GM21825 (cell line): ENCODE measurements at regions not wholly inside any gene's neighbourhood (a gene's known extent, or its start where the extent isn't known, plus 50 kb on each side); places are given as distances from the start of the nearest gene placed in this dataset.
"Not testable (repeated sequence)": the region's sequence is repeated elsewhere in the genome, so short reads cannot be mapped to it uniquely, and the experiment has no call there.

ENCODE experiments used
- ATAC-seq: cut with Tn5 transposase; IDR thresholded peaks from one replicate; pipeline ENCODE4 v1.9.1; 2021; ENCODE audit warnings: mild to moderate bottlenecking, moderate library complexity; ENCODE audit not compliant: unreplicated experiment

DNA sequence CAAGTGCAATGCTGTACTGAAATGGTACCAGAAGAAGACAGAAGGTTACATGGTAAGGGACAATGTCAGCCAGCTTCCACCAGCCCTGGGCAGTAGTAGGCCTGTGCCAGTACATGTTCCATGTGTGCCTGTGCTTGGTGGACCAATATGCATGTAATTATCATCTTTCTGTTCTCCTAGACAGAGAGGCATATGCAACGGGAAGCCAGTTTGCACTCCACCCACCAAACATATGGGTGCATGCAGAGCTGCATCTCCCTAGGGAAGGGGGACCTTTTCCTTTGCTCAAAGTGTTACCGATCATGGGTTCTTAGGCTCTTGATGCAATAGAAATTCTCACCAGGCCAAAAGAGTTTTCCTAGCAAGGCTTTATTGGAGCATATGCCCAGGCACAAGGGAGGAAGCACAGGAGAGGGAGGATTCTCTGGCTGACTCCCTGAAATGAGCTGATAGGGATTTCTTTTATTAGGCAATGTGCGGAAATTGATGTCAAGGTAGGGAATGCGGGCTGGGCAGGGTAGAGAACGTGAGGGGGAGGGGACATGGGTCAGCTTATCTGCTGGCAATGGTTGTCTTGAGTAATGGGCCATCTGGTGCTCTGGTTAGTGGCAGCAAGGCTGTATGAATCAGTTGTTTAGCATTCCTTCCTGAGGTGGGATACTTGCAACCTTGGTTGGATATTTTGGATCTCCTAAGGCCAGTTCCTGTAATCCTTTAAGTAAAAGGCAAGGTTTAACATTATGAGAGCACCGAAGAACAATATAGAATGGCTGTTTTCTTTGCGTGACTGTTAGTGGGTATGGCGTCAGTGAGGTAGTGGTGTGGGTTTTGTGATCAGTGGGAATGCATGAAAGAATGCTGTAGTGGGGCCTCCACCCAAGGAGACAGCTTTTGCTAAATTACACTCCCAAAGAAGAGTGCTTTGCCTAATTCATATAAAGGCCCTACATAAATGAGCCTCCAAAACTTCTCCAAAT, 102.5 kb downstream of the CDRT15L2 start:
- ATAC-seq = not testable (repeated sequence)

- ATAC-seq = not testable (repeated sequence)
Measured at GRCh38 chr17:20683651-20684229, 104.2 kb downstream of the CDRT15L2 start.

- ATAC-seq = not testable (repeated sequence)
Measured at GRCh38 chr17:20684975-20685374, 105.5 kb downstream of the CDRT15L2 start.

- ATAC-seq = not testable (repeated sequence)
Measured at GRCh38 chr17:20687584-20687983, 108.1 kb downstream of the CDRT15L2 start.

GRCh38 chr17:20689170-20689749, 109.7 kb downstream of the CDRT15L2 start:
- not testable (repeated sequence) for ATAC-seq

DNA sequence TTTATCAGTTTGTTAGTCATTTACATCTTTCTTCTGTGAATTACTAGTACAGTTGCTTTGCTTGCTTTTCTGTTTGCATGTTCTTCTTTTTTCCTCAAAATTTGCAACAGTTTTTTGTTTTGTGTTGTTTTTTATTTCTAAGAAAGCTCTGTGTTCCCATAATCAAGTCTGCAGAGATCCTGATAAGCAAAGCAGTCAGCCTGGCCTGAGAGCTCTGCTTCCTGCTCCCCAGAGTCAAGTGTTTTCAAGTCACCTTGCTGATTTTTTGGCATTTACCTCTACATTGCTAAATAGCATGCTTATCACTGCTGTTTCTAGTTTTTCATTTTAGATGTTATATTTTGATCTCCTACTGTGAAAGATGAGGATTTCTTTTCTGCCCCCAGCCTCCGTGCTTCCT, 113.2 kb downstream of the CDRT15L2 start:
- ATAC-seq = not testable (repeated sequence)

DNA sequence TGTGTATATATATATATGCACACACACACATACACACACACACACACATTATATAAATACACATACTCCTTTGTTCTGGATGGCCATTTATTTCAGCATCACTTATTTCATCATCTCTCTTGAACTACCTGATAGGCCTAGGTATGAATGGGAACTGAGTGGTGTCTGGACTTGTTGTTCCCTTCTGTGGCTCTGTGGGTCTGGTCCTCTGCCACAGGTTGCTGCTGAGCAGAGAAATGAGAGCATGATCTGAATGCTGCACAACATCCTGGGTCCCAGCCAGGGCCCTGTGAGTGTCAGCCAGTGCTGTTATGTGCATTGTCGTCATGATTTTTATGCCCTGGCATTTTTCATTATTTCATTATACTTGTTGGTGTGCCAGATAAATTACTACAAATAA, 116.3 kb downstream of the CDRT15L2 start:
- ATAC-seq = not testable (repeated sequence)

- peak; percentile 97 for ATAC-seq
Measured at GRCh38 chr17:20698463-20699206, 119.1 kb downstream of the CDRT15L2 start.

DNA sequence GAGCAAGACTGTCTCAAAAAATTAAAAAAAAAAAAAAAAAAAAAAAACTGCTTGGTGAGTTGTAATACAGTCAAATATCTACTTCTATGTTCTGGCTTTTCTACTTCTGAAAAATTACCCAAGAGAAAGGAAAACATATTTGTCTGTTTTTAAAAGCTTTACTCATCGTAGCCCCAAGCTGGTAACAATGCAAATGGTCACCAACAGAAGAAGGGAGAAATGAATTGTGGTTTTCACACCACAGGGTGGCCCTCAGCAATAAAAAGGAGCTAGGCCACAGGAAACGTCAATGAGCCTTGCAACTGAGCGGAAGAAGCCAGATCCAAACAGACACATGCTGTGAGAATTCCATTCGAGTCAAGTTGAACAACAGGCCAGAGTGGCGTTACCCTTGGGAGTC, 121.0 kb downstream of the CDRT15L2 start:
- not testable (repeated sequence) for ATAC-seq

- not testable (repeated sequence) for ATAC-seq
Measured at GRCh38 chr17:20701366-20701765, 121.8 kb downstream of the CDRT15L2 start.

- ATAC-seq = no peak
Measured at GRCh38 chr17:20702692-20703091, 123.2 kb downstream of the CDRT15L2 start.

GRCh38 chr17:20703781-20704180, 124.3 kb downstream of the CDRT15L2 start:
- ATAC-seq = no peak

DNA sequence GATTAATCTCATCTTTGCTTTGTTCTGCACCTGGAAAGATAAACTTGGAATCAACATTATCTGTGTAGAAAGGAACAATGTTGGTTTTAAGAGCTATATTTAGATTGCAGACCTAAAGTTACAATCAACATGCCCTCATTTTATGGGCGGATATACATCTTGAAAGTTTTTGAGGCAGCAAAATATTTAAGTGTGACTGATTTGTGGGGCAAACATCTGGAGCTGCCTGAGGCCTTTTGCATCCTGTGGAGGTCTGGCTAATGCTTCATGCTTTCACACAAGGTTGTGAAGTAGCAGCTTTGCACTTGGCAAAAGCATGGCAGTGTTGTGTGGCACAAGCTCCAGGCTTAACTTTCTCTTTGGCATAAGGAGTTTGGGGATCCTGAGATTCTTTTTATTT, 125.7 kb downstream of the CDRT15L2 start:
- ATAC-seq = not testable (repeated sequence)

DNA sequence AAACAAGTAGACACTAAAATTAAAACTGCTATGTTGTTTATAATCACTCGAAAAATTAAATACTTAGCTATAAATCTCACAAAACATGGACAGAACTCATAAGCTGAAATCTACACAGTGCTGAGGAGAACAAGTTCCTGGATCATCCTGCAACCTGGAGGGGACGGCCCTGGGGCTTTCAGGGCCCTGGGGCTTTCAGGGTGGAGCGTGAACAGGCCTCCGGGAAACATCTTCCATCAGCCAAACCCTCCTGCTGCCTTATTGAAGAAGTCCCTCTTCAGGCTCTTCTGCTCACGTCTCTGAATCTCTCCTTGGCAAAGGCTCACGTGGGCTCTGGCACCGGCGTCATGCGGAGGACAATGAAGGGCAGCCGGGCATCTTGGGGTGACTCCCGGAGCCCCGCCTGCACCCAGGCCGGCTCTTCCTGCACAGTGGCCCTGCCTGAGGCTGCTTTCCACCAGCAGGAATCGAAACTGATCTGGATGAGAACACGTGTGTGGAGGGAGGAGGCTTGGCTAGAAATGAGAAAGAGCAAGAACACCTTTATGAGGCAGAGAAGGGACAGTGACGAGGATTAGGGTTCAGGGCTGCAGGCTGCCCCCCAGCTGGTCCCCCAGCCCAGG, 127.3 kb downstream of the CDRT15L2 start:
- ATAC-seq = no peak

DNA sequence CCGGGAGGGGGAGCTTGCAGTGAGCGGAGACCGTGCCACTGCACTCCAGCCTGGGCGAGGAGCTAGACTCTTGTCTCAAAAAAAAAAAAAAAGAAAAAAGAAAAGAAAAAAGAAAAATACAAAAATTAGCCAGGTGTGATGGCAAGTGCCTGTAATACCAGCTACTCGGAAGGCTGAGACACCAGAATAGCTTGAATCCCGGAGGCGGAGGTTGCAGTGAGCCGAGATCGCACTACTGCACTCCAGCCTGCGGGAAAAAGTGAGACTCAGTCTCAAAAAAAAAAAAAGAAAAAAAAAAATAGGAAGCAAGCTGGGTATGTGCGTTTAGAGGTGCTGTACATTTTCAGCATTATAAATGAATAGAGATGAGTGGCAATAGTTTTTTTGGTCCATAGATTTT, 129.3 kb downstream of the CDRT15L2 start:
- not testable (repeated sequence) for ATAC-seq

DNA sequence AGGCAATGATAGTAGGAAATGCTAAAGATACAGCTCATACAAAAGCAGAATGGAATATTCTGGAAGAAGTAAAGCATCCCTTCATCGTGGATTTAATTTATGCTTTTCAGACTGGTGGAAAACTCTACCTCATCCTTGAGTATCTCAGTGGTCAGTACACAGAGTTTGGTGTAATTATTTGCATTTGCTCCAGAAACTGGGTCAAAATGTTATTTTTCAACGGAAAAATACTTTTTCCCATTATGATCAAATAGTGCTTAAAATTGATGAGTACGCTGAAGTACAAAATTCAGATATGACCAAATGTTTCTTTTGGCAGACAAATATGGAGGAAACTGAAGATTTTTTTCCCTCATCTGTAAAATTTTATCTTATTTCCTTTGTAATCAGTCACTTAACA, 137.0 kb downstream of the CDRT15L2 start:
- not testable (repeated sequence) for ATAC-seq

- no peak for ATAC-seq
Measured at GRCh38 chr17:20721171-20721570, 141.6 kb downstream of the CDRT15L2 start.

- ATAC-seq = not testable (repeated sequence)
Measured at GRCh38 chr17:20724391-20724790, 144.9 kb downstream of the CDRT15L2 start.

DNA sequence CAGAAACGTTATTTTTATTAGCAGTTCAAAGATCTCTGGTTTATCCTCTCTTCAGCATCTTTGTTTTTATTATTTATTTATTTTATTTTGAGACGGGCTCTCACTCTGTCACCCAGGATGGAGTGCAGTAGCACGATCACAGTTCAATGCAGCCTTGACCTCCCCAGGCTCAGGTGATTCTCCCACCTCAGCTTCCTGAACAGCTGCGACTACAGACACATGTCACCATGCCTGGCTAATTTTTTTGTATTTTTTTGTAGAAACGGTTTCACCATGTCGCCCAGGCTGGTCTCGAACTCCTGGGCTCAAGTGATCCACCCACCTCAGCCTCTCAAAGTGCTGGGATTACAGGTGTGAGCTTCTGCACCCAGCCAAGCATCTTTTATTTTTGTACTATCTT, 147.7 kb downstream of the CDRT15L2 start:
- not testable (repeated sequence) for ATAC-seq

- no peak for ATAC-seq
Measured at GRCh38 chr17:20728181-20728580, 148.7 kb downstream of the CDRT15L2 start.
